NCI-H2227 (cell line): ENCODE measurements at regions not wholly inside any gene's neighbourhood (a gene's known extent, or its start where the extent isn't known, plus 50 kb on each side); places are given as distances from the start of the nearest gene placed in this dataset.

Experiments
- DNase-seq: peaks from one replicate; lab custom pipeline; 2025; ENCODE audit not compliant: unreplicated experiment; lab: John Stamatoyannopoulos, UW

DNA sequence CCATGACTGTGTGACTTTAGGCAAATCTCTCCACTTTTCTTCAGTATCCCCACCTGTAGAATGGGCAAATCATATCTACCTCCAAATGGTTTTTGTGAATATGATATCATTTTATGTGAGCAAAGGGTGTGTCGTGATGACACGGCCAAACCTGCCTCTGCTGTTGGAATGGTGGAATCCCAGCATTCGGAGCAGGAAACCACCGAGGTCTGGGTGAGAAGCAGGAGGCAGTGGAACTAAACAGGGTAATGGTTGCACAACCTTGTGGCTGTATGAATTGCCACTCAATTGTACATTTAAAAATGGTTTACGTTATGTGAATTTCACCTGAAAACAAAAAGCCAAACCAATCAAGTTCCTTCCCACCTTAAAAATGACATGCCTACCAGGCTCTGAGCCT, 131.4 kb upstream of the ZMIZ1 start:
- no peak for DNase-seq

DNA sequence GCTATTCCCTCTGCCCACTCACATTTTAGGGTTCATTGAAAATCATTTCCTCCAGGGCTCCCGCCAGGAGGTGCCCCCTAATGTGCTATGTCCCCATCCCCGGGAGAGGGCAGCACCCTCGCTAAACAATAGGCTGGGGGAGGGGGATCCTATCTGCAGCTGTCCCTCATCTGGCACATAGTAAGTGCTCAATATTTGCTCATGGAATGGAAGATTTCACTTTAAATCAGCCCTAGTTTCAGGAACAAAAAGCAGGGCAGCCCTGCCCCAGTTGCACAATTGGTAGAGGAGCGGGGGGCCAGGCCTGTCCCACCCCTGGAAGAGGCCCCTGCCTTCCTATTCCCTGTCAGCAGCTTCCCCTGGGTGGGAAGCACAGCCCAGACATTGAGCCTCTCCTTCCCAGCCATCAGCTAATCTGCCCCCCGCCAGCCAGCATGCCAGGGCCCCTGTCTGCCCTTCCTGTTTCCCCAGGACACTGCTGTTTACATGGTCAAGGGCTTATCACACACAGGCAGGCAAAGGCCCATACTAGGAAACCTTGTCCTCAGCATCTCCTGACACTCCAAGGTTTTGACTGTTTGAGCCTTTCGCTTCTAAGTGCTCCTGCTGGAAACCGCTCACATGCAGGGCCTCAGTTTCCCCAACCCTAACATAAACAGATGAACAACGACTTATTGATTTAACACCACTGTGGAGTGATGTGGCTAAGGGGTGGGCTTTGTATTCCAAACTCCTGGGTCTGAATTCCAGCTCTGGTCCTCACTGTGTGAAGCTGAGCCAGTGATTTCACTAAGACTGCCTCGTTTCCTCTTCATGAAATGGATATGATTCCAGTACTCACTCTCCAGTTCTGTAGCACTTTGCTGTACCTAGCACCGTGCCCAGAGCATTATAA, 130.7 kb upstream of the ZMIZ1 start:
- no peak for DNase-seq

DNA sequence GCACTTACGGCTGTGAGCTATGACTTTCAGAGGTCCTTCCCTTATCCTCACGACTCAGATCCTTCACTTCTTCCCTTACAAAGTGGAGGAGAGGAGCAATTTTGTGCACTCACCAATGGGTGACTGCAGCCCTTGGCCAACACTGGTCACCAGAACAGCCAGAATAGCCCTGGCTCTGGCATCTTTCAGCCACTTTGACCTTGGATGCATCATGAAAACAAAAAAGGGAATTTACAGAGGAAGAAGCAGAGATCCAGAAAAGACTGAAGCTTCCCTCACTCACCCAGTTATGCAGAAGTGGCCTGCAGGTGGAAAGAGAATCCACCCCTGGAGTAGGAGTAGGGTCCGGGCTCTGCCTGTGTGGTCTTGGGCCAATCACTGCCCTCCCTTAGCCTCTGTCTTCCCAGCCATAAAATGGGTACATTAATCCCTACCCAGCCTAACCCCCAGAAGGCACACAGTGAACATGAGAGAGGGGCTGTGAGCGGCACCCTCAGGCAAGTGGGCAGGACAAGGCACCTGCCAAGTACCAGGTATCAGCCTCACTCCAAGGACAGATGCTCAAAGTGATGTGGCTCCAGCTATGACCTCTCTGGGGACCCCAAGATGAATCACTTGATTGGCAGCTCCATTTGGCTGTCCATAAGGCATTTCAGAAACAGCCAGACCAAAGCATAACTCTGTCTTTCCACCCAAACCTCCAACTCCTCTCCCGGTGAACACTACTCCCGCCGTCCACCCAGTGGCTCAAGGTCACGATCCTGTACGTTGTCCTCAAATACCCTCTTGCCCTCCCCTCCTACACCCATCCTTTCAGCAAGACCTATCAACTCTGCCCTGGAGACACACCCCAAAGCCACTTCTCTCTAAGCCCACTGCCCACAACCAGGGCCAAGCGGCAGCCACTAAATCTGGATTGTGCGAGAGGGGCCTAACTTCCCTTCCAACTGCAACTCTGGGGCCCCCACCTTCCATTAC, 129.8 kb upstream of the ZMIZ1 start:
- DNase-seq = no peak

DNA sequence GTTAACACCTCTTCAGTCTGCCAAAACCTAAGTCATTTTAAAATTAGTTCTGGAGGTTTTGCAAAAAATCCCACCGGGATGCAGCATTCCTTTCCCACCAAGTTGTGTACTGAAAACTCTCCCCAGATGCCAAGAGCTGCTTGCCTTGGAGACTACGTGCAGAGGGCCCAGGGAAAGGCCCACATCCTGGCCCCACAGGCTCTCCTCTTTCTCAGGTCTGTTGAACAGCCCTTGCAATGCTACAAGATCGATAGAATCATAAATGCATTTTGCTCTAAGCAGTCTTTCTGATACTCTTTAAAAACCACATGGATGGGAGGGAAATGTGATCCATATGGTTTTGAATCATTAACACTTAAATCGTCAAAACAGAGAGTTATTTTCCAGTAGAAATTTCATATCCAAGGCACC, 126.7 kb upstream of the ZMIZ1 start:
- no peak for DNase-seq

DNA sequence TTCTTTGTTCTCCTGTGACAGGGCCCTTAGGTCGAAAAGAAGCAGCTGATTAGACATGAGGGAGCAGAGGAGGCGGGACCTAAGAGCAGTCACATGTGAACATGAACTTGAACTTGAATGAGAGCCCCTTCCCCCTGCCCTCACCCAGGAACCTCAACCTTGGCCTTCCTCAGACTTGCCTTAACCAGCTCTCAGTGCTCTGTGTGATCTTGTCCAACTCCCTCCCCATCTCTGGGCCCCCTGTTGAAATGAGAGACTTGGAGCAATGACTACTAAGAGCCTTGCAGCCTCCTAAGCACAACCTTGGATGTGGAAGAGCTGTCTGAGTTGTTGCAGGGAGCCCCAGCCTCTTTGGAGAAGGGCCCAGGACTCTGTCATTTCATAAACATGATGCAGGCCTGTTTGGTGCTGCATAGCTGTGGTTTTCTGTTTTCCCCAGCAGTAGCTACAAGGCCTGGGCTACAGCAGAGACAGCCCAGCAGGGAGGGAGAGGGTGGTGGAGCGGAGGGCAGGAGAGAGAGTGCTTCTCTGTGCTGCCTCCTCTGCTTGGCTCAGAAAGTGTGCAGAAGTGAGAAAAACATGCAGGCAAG, 123.9 kb upstream of the ZMIZ1 start:
- DNase-seq = no peak

DNA sequence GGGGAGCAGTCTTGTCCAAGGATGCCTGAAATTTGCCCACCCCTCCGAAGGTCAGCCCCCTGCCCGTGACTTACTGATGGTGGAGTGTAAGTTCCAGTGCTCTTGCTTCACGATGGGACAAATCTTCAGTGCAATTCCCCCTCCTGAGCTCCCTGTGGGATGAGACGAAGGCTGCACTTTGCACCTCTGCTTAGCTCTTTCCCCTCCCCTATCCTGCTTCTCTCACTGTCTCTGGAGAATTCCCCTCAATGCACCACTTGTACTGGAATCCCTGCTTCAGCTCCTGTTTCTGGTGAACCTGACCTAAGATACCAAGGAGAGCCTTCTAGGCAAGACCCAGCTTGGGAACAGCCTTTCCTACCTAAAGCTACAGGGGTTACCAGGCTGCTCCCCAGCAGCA, 122.9 kb upstream of the ZMIZ1 start:
- no peak for DNase-seq

DNA sequence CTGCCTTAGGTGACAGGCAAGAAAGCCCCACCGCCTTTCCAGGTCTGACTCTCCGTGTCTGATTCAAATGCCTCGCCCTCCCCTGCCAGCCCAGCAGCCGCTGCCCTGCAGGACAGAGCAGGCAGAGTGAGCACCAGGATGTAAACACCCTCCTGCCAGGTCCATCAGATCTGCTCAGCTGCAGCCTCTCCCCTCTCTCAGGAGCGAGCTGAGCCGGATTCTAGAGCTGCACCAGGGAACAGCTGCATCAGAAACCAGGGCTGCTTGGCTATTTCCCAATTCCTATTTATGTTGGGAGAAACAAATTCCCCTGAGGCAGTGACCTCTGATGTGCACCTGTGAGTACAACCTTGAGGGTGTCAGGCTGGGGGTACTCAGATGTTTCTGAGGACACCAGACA, 121.5 kb upstream of the ZMIZ1 start:
- DNase-seq = no peak

DNA sequence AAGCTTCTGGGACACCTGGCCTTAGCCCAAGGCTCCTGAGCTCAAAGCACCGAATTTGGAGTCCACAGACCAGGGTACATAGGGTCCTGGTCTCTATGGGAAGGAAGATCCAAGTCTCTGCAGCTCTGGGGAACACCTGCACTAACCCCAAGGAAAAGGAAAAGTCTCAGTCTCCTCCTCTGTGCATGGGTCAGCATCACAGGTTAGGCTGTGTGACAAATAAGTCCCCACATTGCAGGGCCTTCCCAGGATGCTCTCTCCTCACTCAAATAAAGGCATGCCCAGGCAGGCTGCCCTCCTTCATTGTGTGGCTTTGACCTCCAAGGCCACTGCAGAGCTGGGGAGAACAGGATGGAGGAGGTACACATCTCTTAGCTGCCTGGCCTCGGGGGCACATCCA, 121.0 kb upstream of the ZMIZ1 start:
- DNase-seq = no peak

DNA sequence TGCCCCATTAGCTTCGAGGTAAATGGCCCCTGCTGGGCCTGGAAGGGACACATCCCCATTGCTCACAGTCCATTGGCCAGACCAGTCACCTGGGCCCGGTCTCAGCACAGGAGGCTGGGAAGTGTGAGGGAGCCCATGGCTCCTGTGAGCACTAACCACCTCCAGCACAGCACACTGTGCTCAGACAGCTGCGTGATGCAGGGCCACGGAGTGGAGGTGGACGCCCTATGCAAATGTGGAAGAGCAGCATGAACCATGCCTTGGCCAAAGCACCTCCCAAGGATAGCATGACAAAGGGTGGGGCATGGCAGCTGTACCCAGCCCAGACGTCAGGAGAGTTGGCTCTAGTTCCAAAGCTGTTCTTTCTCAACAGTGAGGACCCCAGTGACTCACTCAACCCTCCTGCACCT, 120.1 kb upstream of the ZMIZ1 start:
- no peak for DNase-seq

DNA sequence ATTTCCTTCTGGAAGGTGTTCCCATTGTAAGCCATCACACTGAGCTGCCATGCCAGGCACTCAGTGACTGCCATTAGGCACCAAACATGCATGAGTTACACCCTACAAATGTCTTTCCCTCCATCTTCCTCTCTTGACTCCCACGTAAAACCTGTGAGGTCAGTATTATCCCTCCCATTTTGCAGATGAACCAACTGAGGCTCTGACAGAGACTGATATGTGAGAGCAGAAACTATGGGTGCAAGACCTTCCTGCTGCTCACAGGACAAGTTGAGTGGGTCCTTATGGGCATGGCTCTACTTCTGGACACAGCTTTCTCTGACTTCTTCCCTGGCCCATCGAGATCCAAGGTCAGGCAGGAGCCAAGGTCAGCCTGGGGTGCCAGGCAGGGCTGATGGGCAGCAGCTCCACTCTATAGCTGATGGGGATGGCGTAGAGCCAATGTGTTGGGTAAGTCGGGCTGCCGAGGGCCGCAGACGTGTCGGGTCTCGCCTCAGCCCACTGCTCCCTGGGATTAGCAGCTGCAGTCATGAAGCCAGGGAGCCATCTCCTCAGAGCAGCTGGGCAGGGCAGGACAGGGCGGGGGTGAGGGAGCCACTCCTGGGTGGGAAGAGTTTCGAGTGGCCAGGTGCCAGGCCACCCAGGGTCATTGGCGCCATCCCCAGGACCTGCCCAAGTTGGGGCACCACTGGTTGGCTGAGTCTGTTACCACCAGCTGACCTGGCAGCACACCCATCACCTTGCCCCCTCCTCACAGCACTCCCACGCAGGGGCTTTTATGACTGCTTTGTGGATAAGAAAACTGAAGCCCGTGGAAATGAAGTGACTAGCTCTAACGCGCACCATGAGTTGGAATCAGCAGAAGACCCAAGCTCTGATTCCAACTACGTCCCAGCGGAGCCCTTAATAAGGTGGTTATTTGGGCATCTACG, 117.8 kb upstream of the ZMIZ1 start:
- DNase-seq = no peak

DNA sequence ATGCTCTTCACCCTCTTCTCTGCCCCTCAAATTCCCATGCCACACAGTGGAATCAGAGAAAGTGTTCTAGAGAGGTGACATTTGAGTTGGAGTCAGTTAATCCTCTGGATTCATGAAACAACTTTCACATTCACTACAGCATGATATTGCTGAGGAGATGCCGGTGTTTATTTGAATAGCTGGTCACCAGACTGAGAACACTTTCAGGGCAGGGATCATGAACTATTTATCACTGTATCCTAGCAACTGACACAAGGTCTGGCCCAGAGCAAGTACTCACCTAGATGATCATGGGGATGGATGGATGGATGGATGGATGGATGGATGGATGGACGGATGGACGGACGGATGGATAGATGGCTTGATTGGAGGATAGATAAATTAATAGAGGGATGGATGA, 116.7 kb upstream of the ZMIZ1 start:
- no peak for DNase-seq

DNA sequence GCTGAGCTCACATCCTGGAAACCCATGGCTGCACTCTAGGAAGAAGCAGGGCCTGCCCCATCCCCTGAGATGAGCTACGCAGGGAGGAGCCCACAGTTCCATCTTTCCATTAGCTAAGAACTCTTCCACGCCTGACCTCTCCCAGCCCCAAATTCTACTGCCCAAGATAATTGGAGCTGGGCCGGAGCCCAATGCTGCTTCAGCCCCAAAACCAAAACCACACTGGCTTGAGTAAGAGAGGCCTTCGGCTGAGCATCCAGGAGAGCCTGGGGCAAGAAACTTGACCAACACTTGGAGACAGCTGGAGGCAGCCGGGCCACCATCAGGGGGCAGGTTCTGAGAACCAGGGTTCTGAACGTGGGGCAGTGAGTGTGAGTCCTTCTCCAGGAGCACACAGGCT, 116.1 kb upstream of the ZMIZ1 start:
- no peak for DNase-seq

DNA sequence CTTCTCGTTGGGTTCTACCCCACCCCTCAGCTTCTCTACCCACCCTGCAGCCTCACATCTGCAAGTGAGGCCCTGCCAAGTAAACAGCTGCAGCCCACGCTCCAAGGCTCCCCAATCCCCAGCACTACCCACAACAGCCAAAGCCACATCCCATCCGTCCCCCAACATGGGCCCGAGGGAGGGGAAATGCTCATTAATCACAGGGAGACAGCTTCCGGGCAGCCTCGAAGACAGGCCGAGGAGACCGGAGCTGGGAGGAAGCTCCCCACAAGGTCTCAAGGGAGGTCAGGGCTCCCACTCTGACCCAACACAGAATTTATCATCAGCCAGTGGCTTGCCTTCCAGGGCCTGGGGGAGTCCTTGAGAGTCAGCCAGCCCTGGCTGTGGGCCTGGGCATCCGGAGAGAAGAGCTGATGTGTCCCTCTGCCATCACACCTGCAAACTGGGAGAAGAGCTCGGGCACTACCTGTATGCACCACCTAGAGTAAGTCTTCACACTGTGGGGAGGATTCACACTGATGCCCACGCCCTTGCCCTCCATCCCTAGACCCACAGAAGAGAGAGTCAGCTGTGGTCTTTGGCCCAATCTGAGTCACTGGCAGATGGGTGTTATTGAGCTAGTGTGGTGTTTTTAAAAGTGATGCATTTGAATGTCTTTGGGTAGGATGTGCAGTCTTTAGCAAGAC, 115.5 kb upstream of the ZMIZ1 start:
- DNase-seq = no peak

DNA sequence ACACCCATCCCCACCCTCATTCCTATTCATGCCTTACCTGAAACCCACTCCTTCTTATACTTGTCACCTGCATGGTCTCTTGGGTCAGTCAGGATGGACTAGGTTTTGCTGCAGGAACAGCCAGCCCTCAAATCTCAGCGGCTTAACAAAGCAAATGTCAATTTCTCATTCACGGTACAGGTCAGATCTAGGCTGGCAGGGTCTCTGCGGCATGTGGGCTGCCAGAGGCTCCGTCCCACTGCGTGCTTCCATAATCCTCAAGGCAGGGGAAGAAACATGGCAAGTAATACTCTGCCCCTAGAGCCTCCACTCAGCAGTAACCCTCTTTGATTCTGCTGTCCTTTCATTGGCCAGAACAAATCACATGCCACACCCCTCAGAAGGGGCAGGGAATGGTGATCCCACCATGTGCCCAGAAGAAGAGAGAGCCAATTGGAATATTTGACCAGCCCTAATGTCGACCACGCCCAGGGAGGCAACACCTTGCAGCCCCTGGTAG, 114.9 kb upstream of the ZMIZ1 start:
- DNase-seq = no peak

DNA sequence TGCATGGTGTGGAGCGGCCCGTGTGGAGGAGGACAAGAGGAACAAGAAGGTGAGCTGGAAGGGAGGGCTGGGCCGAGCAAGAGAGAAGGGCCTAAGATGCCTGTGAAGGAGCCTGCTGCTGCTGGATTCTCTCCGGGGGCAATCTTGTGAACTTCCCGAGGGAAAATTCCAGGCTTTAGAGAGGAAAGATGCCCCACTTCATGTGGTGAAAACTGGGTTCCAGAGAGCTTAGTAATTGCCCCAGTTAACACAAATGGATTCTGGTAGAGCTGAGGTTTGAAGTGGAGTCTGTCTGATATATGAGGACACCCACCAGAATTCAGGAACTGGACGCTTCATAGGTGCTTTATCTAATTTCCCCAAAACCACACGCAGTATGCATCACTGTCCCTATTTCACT, 114.1 kb upstream of the ZMIZ1 start:
- no peak for DNase-seq

DNA sequence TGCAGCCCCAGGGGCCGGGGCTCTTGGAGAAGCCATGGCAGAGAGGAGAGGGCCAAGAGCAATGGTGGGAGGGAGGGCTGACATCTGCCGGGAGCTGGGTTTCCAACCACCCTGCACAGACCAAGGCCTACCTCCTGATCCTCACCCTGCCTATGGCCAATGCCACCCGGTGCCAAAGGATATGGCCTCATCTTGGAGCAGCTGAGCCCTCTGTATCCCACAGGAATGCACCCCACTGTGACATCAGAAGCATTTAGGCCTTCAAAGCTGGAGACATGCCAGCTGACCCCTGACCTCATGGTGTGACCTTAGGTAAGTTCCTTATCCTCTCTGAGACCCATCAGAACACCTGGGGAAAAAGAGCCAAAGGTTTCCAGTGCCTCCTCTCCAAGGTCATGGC, 113.6 kb upstream of the ZMIZ1 start:
- no peak for DNase-seq

DNA sequence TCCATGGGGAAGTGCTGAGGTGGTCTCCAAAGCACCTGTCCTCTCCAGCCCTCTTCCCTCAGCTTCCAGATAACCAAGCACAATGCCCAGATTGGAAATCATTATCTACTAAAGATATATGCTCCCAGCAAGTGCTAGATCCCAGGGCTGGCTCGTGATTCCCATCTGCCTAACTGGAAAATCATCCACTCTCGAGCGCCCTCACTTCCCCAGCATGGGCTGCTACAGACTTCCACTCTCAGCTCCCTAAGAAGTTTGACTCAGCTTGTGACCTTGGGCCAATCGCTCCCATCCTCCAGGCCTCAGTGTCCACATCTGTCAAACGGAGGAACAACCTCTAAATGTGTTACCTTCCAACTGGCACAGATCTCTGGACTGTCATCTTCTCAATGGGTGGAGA, 112.4 kb upstream of the ZMIZ1 start:
- DNase-seq = no peak

DNA sequence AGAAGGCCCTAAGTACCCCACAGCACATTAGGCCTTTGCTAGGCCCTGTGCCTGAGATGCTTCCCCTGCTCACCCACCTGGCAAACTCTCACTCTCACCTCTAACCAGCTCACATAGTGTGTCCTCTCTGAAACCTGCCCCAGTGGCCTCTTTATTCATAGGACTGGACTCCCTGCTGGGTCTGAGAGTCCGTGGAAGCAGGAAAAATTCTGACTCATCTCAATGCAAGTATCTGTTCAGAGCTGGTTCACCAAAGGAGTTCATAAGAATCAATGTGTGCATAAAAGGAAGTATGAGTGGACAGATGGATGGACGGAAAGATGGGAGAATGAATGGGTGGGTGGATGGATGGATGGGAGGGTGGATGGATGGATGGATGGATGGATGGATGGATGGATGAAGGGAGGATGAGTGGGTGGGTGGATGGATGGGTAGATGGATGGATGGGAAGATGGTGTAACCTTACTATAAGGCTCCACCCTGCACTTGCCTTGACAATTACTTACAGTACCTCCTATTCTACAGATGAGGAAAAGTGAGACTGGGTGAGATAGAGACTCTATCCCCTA, 111.2 kb upstream of the ZMIZ1 start:
- DNase-seq = no peak

DNA sequence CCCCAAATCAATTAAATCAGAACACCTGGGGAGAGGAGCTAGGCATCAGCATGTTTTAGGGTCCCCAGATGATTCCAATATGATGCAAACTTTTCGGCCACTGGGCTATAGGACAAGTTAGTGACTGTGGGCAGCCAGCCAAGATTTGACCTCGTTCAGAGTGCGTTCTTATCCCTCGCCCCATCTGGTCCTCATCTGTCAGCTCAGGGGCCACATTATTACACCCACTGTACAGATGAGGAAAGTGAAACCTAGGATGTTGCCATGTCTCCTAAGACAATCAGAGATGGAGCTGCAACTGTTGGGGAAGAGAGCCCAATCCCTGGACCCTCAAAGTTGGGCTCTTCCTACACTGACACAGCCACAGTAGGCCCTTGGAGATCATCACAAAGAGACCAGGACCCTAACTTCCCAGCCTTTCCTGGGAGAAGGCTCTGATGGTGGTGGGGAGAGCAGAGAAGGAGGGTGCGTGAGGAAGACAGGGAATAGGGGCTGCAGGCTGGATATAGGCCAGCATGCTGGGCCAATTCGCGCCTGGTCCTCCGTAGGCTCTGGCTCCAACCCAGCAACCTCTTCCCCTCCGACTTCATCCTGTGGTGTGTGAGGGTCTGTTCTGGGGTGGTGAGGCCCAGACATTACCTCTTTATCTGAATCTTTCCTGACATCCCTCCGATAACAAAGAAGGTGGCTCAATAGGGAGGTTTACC, 109.4 kb upstream of the ZMIZ1 start:
- no peak for DNase-seq
